ENCODE measurements at regions not wholly inside any gene's neighbourhood (a gene's known extent, or its start where the extent isn't known, plus 50 kb on each side); places are given as distances from the start of the nearest gene placed in this dataset.

- TF ChIP-seq POLR2AphosphoS5 (IDR thresholded peaks at IDR 0.05; ENCODE audit: low read depth) (no peak), CTCF (IDR thresholded peaks at IDR 0.05; ENCODE audit: insufficient read depth, low read length) (no peak), GABPA (IDR thresholded peaks at IDR 0.05; ENCODE audit: low read depth) (no peak), REST (IDR thresholded peaks at IDR 0.05; ENCODE audit: insufficient replicate concordance, low read depth) (no peak), SPI1 (IDR thresholded peaks at IDR 0.05; ENCODE audit: borderline replicate concordance, low read depth) (no peak)
Measured at GRCh38 chr4:53854991-53855568, 209.3 kb downstream of the CHIC2 start.
